Mammary epithelial cell (primary cell): ENCODE measurements at regions not wholly inside any gene's neighbourhood (a gene's known extent, or its start where the extent isn't known, plus 50 kb on each side); places are given as distances from the start of the nearest gene placed in this dataset.
"Not testable (repeated sequence)": the region's sequence is repeated elsewhere in the genome, so short reads cannot be mapped to it uniquely, and the experiment has no call there.

Experiments used
- EZH2 ChIP-seq: IDR thresholded peaks from 2 replicates; pipeline ENCODE4 v1.6.1; 2012; ENCODE audit warnings: low read length, inconsistent platforms, borderline replicate concordance
- TF ChIP-seq, protein P1 (sequence below), 2 donors: IDR thresholded peaks in 1 of 2; conservative IDR thresholded peaks in 1 of 2; 2 replicates each; pipeline ENCODE4 v1.5.1; 2011 to 2012; ENCODE audit warnings: inconsistent platforms in 2 of 2, low read length in 2 of 2, mild to moderate bottlenecking in 2 of 2, control low read depth in 1 of 2, low read depth in 1 of 2; ENCODE audit not compliant: insufficient read depth in 1 of 2; ENCODE audit errors: extremely low read depth in 1 of 2

DNA sequence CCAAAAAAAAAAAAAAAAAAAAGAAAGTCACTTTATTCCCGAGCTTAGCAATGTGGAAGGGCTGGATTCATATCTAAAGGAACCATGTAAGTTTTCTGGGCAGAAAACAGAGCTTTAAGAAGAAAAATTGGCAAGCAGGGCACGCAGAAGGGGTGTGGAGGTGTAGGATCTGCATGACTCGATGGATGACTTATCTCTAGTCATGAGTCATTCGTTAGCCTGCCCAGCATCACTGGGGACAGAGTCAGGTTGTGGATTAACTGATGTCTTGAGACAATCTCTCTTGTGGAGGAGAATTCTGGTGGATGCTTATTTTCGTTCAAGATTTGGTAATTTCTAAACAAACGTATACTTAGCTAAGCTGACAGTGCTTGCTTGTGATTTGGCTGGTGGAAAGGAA lies 322.8 kb upstream of the NPAP1 start:
- TF ChIP-seq, protein P1, sequence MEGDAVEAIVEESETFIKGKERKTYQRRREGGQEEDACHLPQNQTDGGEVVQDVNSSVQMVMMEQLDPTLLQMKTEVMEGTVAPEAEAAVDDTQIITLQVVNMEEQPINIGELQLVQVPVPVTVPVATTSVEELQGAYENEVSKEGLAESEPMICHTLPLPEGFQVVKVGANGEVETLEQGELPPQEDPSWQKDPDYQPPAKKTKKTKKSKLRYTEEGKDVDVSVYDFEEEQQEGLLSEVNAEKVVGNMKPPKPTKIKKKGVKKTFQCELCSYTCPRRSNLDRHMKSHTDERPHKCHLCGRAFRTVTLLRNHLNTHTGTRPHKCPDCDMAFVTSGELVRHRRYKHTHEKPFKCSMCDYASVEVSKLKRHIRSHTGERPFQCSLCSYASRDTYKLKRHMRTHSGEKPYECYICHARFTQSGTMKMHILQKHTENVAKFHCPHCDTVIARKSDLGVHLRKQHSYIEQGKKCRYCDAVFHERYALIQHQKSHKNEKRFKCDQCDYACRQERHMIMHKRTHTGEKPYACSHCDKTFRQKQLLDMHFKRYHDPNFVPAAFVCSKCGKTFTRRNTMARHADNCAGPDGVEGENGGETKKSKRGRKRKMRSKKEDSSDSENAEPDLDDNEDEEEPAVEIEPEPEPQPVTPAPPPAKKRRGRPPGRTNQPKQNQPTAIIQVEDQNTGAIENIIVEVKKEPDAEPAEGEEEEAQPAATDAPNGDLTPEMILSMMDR (conservative IDR thresholded peaks at IDR 0.05 in 1 of 2, IDR thresholded peaks at IDR 0.05 in 1 of 2; ENCODE audit: extremely low read depth in 1 of 2, insufficient read depth in 1 of 2, low read depth in 1 of 2, low read length in 2 of 2): not testable (repeated sequence)
- not testable (repeated sequence) for TF ChIP-seq EZH2
